WTC11 (cell line): ENCODE measurements at regions not wholly inside any gene's neighbourhood (a gene's known extent, or its start where the extent isn't known, plus 50 kb on each side); places are given as distances from the start of the nearest gene placed in this dataset.

Experiments
- ATAC-seq: fragments of 200-7000 bp; cut with Tn5 transposase; 2 replicates; pipeline ENCODE4 v1.10.0; 2021; ENCODE audit warnings: mild to moderate bottlenecking, moderate library complexity
- CTCF ChIA-PET: fragments of 300-600 bp; sonication (Branson Sonifier 250); formaldehyde crosslinking; loops from one replicate; lab custom pipeline; 2021; ENCODE audit warnings: antibody characterized with exemption; lab: Charles Lee
- POLR2A ChIA-PET: fragments of 350-600 bp; sonication (Branson Sonifier 250); formaldehyde crosslinking; loops from one replicate; lab custom pipeline; 2021; ENCODE audit warnings: antibody characterized with exemption; lab: Charles Lee
- DNase-seq: peaks from one replicate; pipeline ENCODE4 v3.0.0; 2021; ENCODE audit warnings: low spot score
- H3K27ac Mint-ChIP-seq: 2 replicates; pipeline ENCODE4 v1.8.0; 2021; ENCODE audit warnings: mixed read lengths
- H3K27me3 Mint-ChIP-seq: 2 replicates; pipeline ENCODE4 v1.8.0; 2021; ENCODE audit warnings: low read depth, mild to moderate bottlenecking, moderate library complexity, mixed read lengths
- H3K36me3 Mint-ChIP-seq: 2 replicates; pipeline ENCODE4 v1.8.0; 2021; ENCODE audit warnings: mixed read lengths
- H3K4me1 Mint-ChIP-seq: 2 replicates; pipeline ENCODE4 v1.8.0; 2022; ENCODE audit warnings: mixed read lengths
- H3K4me3 Mint-ChIP-seq: 2 replicates; pipeline ENCODE4 v1.8.0; 2021; ENCODE audit warnings: mild to moderate bottlenecking, moderate library complexity, mixed read lengths
- H3K9me3 Mint-ChIP-seq: 2 replicates; pipeline ENCODE4 v1.8.0; 2021; ENCODE audit warnings: mixed read lengths
- CREB1 ChIP-seq: sonication (generic); formaldehyde crosslinking; IDR thresholded peaks from 2 replicates; pipeline ENCODE4 v1.8.0; 2023; ENCODE audit warnings: mild to moderate bottlenecking, missing genetic modification reagents
- ESRRA ChIP-seq: sonication (generic); formaldehyde crosslinking; IDR thresholded peaks from 2 replicates; pipeline ENCODE4 v1.8.1; 2022; ENCODE audit warnings: mild to moderate bottlenecking, missing genetic modification reagents, borderline replicate concordance
- ETV6 ChIP-seq: sonication (generic); formaldehyde crosslinking; IDR thresholded peaks from 2 replicates; pipeline ENCODE4 v1.8.1; 2022; ENCODE audit warnings: mild to moderate bottlenecking, missing genetic modification reagents
- FOXJ3 ChIP-seq: sonication (generic); formaldehyde crosslinking; IDR thresholded peaks from 2 replicates; pipeline ENCODE4 v1.9.0; 2021; ENCODE audit warnings: missing genetic modification reagents, mild to moderate bottlenecking, borderline replicate concordance
- FOXP4 ChIP-seq: sonication (generic); formaldehyde crosslinking; IDR thresholded peaks from 2 replicates; pipeline ENCODE4 v1.8.0; 2022; ENCODE audit warnings: mild to moderate bottlenecking, missing genetic modification reagents
- GTF2I ChIP-seq: fragments of 250-450 bp; sonication (Bioruptor Pico); conservative IDR thresholded peaks from 2 replicates; pipeline ENCODE4 v1.4.0; 2021; ENCODE audit warnings: mild to moderate bottlenecking
- MYBL2 ChIP-seq: sonication (generic); formaldehyde crosslinking; IDR thresholded peaks from 2 replicates; pipeline ENCODE4 v1.8.1; 2023; ENCODE audit warnings: mild to moderate bottlenecking, moderate library complexity, missing genetic modification reagents
- NFYB ChIP-seq: sonication (generic); formaldehyde crosslinking; conservative IDR thresholded peaks from 2 replicates; pipeline ENCODE4 v1.8.0; 2022; ENCODE audit warnings: low read depth, missing genetic modification reagents
- PREB ChIP-seq: sonication (generic); formaldehyde crosslinking; IDR thresholded peaks from 2 replicates; pipeline ENCODE4 v1.8.1; 2022; ENCODE audit warnings: mild to moderate bottlenecking, missing genetic modification reagents, moderate library complexity, borderline replicate concordance
- SMAD3 ChIP-seq: sonication (generic); formaldehyde crosslinking; IDR thresholded peaks from 2 replicates; pipeline ENCODE4 v1.8.0; 2022; ENCODE audit warnings: missing genetic modification reagents, mild to moderate bottlenecking, borderline replicate concordance
- TEAD1 ChIP-seq: sonication (generic); formaldehyde crosslinking; IDR thresholded peaks from 2 replicates; pipeline ENCODE4 v1.8.0; 2022; ENCODE audit warnings: mild to moderate bottlenecking, missing genetic modification reagents
- TP53 ChIP-seq: sonication (generic); formaldehyde crosslinking; IDR thresholded peaks from 2 replicates; pipeline ENCODE4 v1.8.1; 2023; ENCODE audit warnings: mild to moderate bottlenecking, missing genetic modification reagents
- USF2 ChIP-seq: sonication (generic); formaldehyde crosslinking; IDR thresholded peaks from 2 replicates; pipeline ENCODE4 v1.8.1; 2023; ENCODE audit warnings: mild to moderate bottlenecking, missing genetic modification reagents, moderate library complexity
- ZNF232 ChIP-seq: sonication (generic); formaldehyde crosslinking; IDR thresholded peaks from 2 replicates; pipeline ENCODE4 v1.8.0; 2022; ENCODE audit warnings: mild to moderate bottlenecking, missing genetic modification reagents
- ZNF317 ChIP-seq: sonication (generic); formaldehyde crosslinking; IDR thresholded peaks from 2 replicates; pipeline ENCODE4 v1.8.1; 2023; ENCODE audit warnings: low read depth, mild to moderate bottlenecking, moderate library complexity, missing genetic modification reagents, borderline replicate concordance
- ZNF512 ChIP-seq: sonication (generic); formaldehyde crosslinking; IDR thresholded peaks from 2 replicates; pipeline ENCODE4 v1.8.1; 2022; ENCODE audit warnings: missing genetic modification reagents, borderline replicate concordance
- ZSCAN18 ChIP-seq: fragments of 250-450 bp; sonication (Bioruptor Pico); IDR thresholded peaks from 2 replicates; pipeline ENCODE4 v2.1.2; 2022; ENCODE audit warnings: mild to moderate bottlenecking, moderate library complexity

GRCh38 chrX:15165832-15166231, 104.1 kb downstream of the ASB9 start (continued):
- TF ChIP-seq USF2 (CRISPR knock-in tag), result no peak
- TF ChIP-seq, all 79 proteins: peak for 0

- CTCF ChIA-PET, result no interaction called here
- no peak for ATAC-seq
These were observed 106.8 kb downstream of the ASB9 start for GRCh38 chrX:15163131-15163530.

More at GRCh38 chrX:15163131-15163530, 106.8 kb downstream of the ASB9 start:
- H3K4me3 Mint-ChIP-seq, result no peak overlapping the region
- POLR2A ChIA-PET, result no interaction called here
- no peaks in the 10 kb centered on the region for H3K27me3 Mint-ChIP-seq
- H3K4me1 Mint-ChIP-seq, result no peaks in the 10 kb centered on the region
- H3K9me3 Mint-ChIP-seq, result no peaks in the 10 kb centered on the region
- no peak overlapping the region for H3K27ac Mint-ChIP-seq
- TF ChIP-seq GTF2I (CRISPR knock-in tag) (no peak), CREB1 (CRISPR knock-in tag) (no peak), ZNF232 (CRISPR knock-in tag) (no peak), ZNF317 (CRISPR knock-in tag) (no peak), TEAD1 (CRISPR knock-in tag) (no peak), ZNF512 (CRISPR knock-in tag) (no peak), ESRRA (no peak), FOXP4 (CRISPR knock-in tag) (no peak), FOXJ3 (CRISPR knock-in tag) (no peak), ETV6 (CRISPR knock-in tag) (no peak), SMAD3 (CRISPR knock-in tag) (no peak), MYBL2 (CRISPR knock-in tag) (no peak), ZSCAN18 (no peak), NFYB (CRISPR knock-in tag) (no peak), TP53 (CRISPR knock-in tag) (no peak), PREB (CRISPR knock-in tag) (no peak)
- no peak for DNase-seq
- H3K36me3 Mint-ChIP-seq, result no peaks in the 10 kb centered on the region
